Fibroblast of villous mesenchyme (primary cell): ENCODE measurements at regions not wholly inside any gene's neighbourhood (a gene's known extent, or its start where the extent isn't known, plus 50 kb on each side); places are given as distances from the start of the nearest gene placed in this dataset.

Source experiments
- DNase-seq: peaks from one replicate; pipeline ENCODE4 v3.0.0-alpha.2; 2010; ENCODE audit warnings: low read depth
- H3K4me3 ChIP-seq: 2 replicates; pipeline ENCODE4 v1.5.1; 2011; ENCODE audit warnings: low read depth, mild to moderate bottlenecking, low read length
- TF ChIP-seq, protein P1 (sequence below): IDR thresholded peaks from 2 replicates; pipeline ENCODE4 v1.5.1; 2012; ENCODE audit warnings: low read depth, mild to moderate bottlenecking, low read length; ENCODE audit not compliant: insufficient read depth

DNA sequence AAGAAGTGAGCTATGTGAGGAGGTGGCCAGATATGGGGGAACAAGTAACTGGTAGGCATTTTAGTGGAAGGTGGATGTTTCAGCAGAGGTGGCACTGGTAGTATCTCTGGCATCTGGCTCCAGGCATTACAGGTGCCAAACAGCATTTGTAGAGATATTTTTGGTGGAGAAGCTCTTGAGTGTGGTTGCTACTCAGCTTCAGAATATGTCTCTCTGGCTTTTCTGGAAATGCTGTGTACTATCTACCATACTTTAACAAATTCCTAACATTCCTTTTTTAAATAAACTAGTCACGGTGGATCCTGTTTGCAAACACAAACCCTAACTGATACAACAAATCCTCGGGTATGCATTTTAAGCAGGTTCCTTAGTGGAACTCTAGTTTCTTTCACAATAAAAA lies 128.0 kb downstream of the BARX2 start:
- no peak overlapping the region for H3K4me3 ChIP-seq
- no peak for DNase-seq
- TF ChIP-seq, protein P1, sequence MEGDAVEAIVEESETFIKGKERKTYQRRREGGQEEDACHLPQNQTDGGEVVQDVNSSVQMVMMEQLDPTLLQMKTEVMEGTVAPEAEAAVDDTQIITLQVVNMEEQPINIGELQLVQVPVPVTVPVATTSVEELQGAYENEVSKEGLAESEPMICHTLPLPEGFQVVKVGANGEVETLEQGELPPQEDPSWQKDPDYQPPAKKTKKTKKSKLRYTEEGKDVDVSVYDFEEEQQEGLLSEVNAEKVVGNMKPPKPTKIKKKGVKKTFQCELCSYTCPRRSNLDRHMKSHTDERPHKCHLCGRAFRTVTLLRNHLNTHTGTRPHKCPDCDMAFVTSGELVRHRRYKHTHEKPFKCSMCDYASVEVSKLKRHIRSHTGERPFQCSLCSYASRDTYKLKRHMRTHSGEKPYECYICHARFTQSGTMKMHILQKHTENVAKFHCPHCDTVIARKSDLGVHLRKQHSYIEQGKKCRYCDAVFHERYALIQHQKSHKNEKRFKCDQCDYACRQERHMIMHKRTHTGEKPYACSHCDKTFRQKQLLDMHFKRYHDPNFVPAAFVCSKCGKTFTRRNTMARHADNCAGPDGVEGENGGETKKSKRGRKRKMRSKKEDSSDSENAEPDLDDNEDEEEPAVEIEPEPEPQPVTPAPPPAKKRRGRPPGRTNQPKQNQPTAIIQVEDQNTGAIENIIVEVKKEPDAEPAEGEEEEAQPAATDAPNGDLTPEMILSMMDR: no peak

DNA sequence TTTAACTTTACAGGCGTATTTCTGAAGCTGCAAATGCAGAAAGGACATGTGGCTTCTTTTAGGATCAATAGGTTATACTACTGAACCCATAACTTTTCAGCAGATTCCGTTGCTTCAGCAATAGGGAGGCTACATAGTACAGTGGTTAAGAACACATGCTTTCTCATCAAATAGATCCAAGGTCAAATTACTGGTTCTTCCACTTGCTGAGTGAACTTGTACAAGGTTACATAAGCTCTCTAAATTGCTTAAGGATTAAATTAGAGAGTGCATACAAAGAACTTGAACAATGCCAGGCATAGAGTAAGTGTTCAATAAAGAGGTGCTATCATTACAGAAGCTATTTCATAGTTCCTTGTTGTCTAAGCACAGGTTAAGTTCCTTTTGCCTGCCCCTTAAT lies 129.6 kb downstream of the BARX2 start:
- TF ChIP-seq, protein P1: no peak
- no peak overlapping the region for H3K4me3 ChIP-seq
- DNase-seq: no peak

DNA sequence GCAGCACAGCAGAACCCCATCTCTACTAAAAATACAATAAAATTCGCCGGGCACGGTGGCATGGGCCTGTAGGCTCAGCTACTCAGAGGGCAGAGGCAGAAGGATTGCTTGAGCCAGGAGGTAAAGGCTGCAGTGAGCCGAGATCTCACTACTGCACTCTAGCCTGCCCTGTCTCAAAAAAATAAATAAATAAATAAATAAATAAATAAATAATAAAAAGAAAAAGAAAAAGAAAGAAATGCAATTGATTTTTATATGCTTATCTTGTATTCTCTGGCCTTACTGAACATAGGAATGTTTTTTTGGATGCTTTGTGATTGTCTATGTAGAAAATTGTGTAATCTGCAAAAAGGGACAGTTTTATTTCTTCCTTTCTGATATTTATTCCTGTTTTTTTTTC lies 132.5 kb downstream of the BARX2 start:
- no peak for DNase-seq
- TF ChIP-seq, protein P1: no peak

DNA sequence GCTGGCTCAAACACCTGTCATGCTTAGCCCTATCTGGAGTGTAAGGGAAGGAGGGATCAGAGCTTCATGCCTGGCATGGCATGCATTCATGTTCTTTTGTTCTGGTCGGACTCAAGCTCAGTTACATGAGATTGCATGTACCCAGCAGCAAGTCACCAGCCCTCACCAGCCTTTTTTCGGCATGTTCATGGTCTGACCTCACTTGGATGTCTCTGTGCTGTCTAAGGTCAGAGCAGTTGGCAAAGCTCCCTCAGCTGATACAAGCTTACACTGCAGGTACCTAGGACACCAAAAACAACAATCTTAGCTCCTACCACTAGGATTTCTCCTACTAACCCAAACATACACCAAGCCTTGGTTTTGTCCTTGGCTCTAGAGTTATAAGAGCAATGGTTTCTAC lies 152.6 kb downstream of the BARX2 start:
- no peak overlapping the region for H3K4me3 ChIP-seq

More for the DNA sequence above, 132.5 kb downstream of the BARX2 start:
- H3K4me3 ChIP-seq: no peak overlapping the region

DNA sequence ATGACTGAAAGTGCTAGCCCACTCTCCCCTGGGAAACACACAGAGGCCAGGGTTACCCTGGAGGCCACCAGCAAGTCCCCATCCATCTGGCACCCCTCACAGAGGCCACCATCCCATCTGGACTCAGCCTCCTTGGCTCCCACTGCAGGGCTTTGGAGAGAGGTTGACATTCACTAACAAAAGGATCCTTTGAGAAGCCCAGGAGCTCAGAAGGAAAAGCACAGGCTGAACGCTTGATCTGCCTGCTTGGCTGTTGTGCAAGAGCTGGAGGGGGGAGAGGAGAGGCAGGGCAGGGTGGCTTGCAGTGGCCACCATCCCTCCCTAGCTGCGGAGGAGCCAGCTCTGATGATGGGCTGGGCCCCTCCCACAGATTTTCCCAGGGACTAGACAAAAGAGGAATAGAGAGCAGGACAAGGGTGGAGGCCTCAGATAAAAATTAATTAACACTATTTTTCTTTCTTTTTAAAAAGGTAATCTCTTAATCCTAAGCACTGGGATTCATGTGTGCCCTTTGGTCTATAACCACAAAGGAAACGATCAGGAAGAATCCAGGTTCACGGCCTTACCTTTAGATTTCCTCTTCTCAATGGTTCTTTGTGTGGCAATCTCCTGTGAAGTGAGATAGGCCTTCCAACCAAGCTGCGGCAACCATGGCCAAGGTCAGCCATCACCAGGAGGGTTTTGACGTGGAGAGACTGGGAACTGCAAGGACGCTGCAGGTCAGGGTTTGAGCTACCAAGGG lies 154.7 kb downstream of the BARX2 start:
- no peak overlapping the region for H3K4me3 ChIP-seq
- TF ChIP-seq, protein P1: no peak
- no peak for DNase-seq

More for the DNA sequence above, 152.6 kb downstream of the BARX2 start:
- no peak for DNase-seq
- TF ChIP-seq, protein P1: no peak

DNA sequence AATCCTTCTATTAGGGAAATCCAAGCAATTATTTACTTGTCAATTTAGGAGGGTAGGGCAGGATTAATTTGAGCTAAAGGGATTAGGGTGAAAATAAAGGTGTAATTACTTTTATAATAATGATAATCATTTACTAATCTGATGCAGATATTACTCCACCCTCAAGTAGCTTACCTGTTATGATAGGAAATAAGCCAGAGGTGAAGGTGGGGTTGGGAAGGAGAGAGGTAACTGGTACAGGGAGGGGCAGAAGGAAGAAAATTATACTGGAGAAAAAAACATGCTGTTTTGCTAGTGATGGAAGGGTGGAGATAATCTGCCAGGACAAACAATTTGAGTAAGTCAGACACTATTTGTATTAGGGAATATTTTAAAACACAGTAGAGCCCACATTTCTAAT lies 157.7 kb downstream of the BARX2 start:
- H3K4me3 ChIP-seq: no peak overlapping the region
- TF ChIP-seq, protein P1: no peak
- no peak for DNase-seq

DNA sequence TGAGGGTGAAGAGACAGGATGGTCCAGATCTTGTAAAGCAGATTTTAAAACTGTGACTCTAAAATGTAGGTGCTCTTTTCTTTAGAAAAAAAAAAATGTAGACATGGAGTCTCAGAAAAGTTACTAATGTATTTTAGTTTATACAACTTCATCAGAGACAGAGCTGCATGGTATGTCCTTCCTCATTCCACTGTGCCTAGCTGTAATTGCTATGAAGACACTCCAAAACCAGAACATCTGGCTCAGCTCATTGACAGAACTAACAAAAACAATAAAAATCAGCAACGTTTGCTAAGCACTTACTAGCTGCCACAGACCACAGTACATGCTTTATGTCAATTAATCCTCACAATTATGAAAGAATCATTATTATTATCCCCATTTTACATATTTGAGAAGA lies 160.7 kb downstream of the BARX2 start:
- DNase-seq: no peak
- TF ChIP-seq, protein P1: no peak
- no peak overlapping the region for H3K4me3 ChIP-seq
